Pancreas (tissue), 10 donors: ENCODE measurements at regions not wholly inside any gene's neighbourhood (a gene's known extent, or its start where the extent isn't known, plus 50 kb on each side); places are given as distances from the start of the nearest gene placed in this dataset.

Experiments used
- ATAC-seq, 4 donors: fragments of 200-7000 bp; cut with Tn5 transposase; one replicate each; pipeline versions ENCODE4 v1.8.0 to v1.9.1; 2020; ENCODE audit warnings: mild to moderate bottlenecking in 4 of 4, moderate library complexity in 4 of 4
- DNase-seq, 6 donors: peaks; one replicate each; pipeline ENCODE4 v3.0.0-alpha.2; 2020
- FAIRE-seq: peaks from 2 replicates; lab custom pipeline; 2012; peaks lifted over from hg19 to GRCh38; lab: Jason Lieb, UNC
- H3K27ac ChIP-seq, 4 donors: fragments of 200-600 bp; sonication (generic); 1 replicate in 3 of 4; 2 replicates in 1 of 4; pipeline versions ENCODE4 v1.5.0 to v1.8.0; 2020
- H3K27me3 ChIP-seq, 4 donors: fragments of 200-600 bp; one replicate each; pipeline ENCODE4 v1.8.0; 2021
- H3K36me3 ChIP-seq, 3 donors: fragments of 200-600 bp; sonication (generic) in 1 of 3; one replicate each; pipeline versions ENCODE4 v1.5.0 to v1.8.0; 2020 to 2021
- H3K4me1 ChIP-seq, 3 donors: fragments of 200-600 bp; one replicate each; pipeline ENCODE4 v1.8.0; 2021
- H3K4me3 ChIP-seq, 4 donors: fragments of 200-600 bp; sonication (generic) in 2 of 4; one replicate each; pipeline versions ENCODE4 v1.5.0 to v1.8.0; 2020 to 2021
- H3K9me3 ChIP-seq, 4 donors: fragments of 200-600 bp; one replicate each; pipeline ENCODE4 v1.8.0; 2021
- WGBS, 2 donors: extraction: QIAGEN DNeasy Blood & Tissue Kit; methylation state at CpG; one replicate each; pipeline ENCODE4 v1.1.7; 2013; 5-methylcytosine and 5-hydroxymethylcytosine counted together
- intact Hi-C, 3 donors: fragments of 100-400 bp; cut with DNase I; formaldehyde crosslinking; loops; one replicate each; pipeline versions ENCODE4 v1.11.1 to v1.14.2; 2022
- TF ChIP-seq, protein P1 (sequence below), 4 donors: fragments of 200-600 bp; sonication (generic) in 3 of 4; IDR thresholded peaks; one replicate each; pipeline versions ENCODE4 v1.5.0 to v1.8.0; 2021; ENCODE audit warnings: antibody characterized with exemption in 4 of 4
- donor health status: healthy with polysubstance abuse.
- donor health status: DM: no; HTN: no; CAD: no; lungs with moderate emphysema.
- donor health status: DM: no; HTN: no; CAD: no.
- donor health status: control.
- donor health status: control.
- donor health status: Bipolar disorder and iron deficiency.
- donor health status: DM: yes; HTN: yes; CAD: no.
- donor health status: DM: no; HTN: no; CAD: no.
- donor health status: DM: no; HTN: no; CAD: no.
- donor health status: DM: yes; HTN: yes; CAD: no.

DNA sequence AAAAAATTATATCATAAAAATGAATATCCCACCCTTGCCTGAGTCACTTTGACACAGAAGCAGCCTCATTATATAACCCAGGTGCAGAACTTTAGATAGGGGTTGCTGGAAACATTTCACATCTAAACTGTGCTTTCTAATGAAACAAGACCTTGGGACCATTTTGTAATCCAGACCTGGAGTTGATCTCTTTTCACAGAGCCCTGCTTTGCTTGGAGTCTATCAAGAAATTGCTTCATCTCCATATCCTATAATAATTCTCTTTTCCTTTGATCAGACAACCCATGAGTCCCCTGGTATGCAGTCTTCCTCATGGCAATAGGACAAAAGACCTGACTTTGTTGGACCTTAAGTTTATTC, 76.3 kb downstream of the HSD17B6 start:
- no peaks in the 10 kb centered on the region for H3K9me3 ChIP-seq
- FAIRE-seq: no peak
- no peaks in the 10 kb centered on the region for H3K36me3 ChIP-seq
- TF ChIP-seq, protein P1, sequence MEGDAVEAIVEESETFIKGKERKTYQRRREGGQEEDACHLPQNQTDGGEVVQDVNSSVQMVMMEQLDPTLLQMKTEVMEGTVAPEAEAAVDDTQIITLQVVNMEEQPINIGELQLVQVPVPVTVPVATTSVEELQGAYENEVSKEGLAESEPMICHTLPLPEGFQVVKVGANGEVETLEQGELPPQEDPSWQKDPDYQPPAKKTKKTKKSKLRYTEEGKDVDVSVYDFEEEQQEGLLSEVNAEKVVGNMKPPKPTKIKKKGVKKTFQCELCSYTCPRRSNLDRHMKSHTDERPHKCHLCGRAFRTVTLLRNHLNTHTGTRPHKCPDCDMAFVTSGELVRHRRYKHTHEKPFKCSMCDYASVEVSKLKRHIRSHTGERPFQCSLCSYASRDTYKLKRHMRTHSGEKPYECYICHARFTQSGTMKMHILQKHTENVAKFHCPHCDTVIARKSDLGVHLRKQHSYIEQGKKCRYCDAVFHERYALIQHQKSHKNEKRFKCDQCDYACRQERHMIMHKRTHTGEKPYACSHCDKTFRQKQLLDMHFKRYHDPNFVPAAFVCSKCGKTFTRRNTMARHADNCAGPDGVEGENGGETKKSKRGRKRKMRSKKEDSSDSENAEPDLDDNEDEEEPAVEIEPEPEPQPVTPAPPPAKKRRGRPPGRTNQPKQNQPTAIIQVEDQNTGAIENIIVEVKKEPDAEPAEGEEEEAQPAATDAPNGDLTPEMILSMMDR (IDR thresholded peaks at IDR 0.05): no peak
- H3K4me1 ChIP-seq: no peaks in the 10 kb centered on the region
- no peak overlapping the region for H3K4me3 ChIP-seq
- no peak for ATAC-seq
- intact Hi-C loops: no loop called here
- H3K27ac ChIP-seq: no peak overlapping the region
- no peak for DNase-seq
- H3K27me3 ChIP-seq: no peaks in the 10 kb centered on the region

DNA sequence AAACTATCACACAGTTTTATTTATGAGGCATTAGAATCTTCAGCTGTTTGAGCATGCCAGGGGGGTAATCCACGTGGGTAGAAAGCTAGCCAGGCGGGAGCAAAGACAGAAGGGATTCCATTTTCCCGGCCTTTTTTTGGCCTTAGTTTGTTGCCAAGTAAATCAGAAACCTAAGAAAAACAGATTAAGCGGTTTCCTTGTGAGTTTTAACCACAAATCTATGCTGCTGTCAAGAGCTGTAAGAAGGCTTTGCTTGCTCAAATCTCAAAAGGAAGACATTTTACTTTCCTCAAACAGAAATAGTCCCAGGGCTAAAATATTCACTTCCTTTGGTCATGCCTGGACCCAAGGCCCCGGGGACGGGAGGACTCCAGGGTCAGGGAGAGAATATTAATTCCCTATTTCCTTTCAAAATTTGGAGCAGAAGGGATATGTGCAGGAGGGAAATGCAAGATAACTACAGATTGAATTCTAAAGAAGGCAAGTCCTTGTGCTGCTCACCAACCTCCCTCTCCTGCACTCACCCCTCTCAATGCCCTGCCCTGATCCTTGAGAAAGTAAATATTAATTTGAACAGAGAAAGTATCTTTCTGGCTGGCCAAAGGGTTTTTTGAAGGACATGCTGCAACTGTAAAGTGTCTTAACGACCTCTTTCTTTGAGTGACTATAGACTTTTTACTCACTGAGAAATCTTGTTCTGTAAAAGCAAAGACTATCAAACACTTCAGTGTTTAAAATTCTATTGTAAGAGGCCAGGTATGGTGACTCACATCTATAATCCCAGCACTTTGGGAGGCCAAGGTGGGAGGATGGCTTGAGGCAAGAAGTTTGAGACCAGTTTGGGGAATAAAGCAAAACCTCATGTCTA, 75.7 kb downstream of the HSD17B6 start:
- FAIRE-seq (no peak), ATAC-seq (no peak), DNase-seq (no peak)
- Histone ChIP-seq H3K4me1 (no peaks in the 10 kb centered on the region), H3K9me3 (no peaks in the 10 kb centered on the region), H3K27ac (no peak overlapping the region), H3K4me3 (no peak overlapping the region), H3K36me3 (no peaks in the 10 kb centered on the region), H3K27me3 (no peaks in the 10 kb centered on the region)
- TF ChIP-seq, protein P1 (IDR thresholded peaks at IDR 0.05): no peak
- WGBS, 2 donors: 57 to 59% methylated on average over 7 of the region's 7 CpGs
- intact Hi-C loops: no loop called here
